Stimulated activated CD8-positive, alpha-beta memory T cell treated with anti-CD3 and anti-CD28 coated beads, Interleukin-4, amount 100 ng/mL, for 48 hours (primary cell): ENCODE measurements at regions not wholly inside any gene's neighbourhood (a gene's known extent, or its start where the extent isn't known, plus 50 kb on each side); places are given as distances from the start of the nearest gene placed in this dataset.
"Not testable (repeated sequence)": the region's sequence is repeated elsewhere in the genome, so short reads cannot be mapped to it uniquely, and the experiment has no call there.

ENCODE experiments used
- DNase-seq: peaks from one replicate; pipeline ENCODE4 v3.0.0-alpha.2; 2020

GRCh38 chr14:38000340-38000739, 207.4 kb upstream of the SSTR1 start:
- DNase-seq, result no peak

GRCh38 chr14:38001501-38001900, 206.2 kb upstream of the SSTR1 start:
- no peak for DNase-seq

- no peak for DNase-seq
These were observed 203.7 kb upstream of the SSTR1 start for GRCh38 chr14:38003746-38004609.

DNA sequence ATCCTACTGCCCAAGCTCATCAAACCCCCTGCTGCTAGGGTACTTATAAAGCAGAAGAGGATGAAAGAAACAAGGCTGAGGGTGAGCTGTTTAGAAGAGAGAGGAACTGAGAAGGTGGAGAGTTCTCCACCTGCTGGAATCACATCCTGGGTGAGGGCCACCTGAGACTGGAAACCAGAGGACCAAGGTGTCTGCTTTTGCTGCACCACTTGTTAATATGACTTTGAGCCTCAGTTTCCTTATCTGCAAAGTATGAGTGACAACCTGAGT, 203.2 kb upstream of the SSTR1 start:
- DNase-seq, result no peak

GRCh38 chr14:38011156-38011555, 196.5 kb upstream of the SSTR1 start:
- DNase-seq, result not testable (repeated sequence)

GRCh38 chr14:38012056-38012455, 195.6 kb upstream of the SSTR1 start:
- no peak for DNase-seq

DNA sequence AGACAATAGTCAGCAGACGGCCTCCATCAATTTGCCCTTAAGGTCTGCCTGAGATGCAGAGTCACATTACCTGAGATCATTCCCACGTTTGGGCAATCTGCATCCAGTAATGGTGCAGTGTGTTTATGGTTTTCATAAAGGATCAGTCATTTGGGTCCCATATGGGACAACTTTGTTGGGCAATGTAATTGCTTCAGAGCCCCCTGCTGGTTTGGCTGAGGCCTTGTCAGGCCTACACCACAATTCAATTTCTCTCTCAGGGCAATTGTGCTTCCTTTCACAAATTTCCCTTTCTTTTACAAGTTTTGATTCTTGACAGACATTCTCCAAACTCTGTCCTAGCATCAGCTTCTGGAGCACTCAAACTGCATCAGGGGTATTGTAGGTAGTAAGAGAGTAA, 191.2 kb upstream of the SSTR1 start:
- DNase-seq, result no peak

GRCh38 chr14:38021861-38022260, 185.8 kb upstream of the SSTR1 start:
- no peak for DNase-seq

- no peak for DNase-seq
These were observed 184.9 kb upstream of the SSTR1 start for GRCh38 chr14:38022775-38023174.

- DNase-seq, result no peak
These were observed 169.5 kb upstream of the SSTR1 start for GRCh38 chr14:38038171-38038570.

DNA sequence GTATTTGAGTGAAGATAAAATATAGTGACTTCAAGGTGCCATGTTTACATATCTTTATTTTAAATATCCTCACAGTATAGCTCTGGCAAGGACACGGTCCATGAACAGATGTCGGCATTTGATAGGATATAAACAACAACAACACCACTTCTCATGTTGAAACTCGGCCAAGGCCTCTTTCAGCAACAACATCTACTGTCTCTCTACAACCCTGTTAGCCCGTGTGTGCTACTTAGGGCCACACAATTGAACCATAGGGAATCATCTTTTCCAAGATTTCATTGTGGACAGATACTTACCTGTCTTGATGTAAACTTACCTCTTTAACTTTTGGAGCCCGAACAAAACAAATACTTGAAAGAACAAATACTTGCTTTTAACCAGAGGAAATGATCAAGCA, 168.7 kb upstream of the SSTR1 start:
- no peak for DNase-seq

DNA sequence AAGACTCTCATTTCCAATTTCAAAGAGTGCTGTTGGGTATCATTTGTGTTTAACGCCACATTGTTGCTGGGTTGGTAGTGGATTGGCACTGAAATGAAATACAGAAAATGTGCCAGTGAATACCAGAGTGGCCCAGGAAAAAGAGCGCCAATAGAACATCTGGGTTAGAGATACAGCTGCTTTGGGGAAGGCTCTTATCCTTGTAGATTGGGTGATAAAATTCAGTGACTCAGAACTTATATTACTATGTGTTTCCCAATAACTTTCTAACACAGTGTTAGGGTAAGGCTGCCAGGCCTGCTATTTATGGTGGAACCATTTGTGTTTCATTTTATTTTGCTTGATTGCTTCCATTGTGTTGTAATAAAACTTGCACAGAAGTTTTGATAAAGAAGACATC, 168.2 kb upstream of the SSTR1 start:
- no peak for DNase-seq

DNA sequence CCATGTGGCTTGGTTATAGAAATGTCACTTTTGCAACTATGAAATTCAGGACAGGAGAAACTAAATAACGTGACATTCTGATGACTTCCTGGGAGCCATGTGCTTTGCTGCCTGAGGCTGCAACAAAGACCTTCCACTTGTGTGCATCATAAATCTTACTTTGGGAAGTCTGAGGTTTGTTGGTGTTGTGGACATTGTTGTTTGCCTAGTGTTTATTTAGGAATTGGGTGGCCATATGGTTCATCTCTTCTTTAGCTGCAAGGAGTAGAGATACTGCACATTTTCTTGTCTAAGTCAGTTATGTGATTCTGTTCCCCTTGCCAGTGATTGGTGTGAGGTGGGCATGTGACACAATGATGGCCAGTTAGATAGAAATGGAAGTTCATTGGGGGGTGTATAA, 167.3 kb upstream of the SSTR1 start:
- DNase-seq, result no peak

GRCh38 chr14:38042322-38042721, 165.4 kb upstream of the SSTR1 start:
- no peak for DNase-seq

DNA sequence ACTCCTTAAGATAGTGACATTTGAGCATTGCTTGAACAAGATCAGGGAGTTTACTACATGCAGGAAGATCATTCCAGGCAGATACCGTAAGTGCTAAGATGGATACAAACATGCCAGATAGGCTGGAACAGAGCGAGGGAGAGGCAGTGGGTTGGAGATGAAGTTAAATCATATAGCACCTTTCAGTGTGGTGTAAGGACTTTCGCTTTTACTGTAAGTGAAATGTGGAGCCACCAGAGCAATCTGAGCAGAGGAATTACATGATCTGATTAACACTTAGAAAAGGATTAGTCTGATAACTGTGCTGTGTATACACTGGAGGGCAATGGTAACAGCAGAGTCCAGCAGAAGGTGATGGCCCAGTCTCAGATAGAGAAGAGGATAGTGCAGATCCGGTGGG, 163.0 kb upstream of the SSTR1 start:
- no peak for DNase-seq

DNA sequence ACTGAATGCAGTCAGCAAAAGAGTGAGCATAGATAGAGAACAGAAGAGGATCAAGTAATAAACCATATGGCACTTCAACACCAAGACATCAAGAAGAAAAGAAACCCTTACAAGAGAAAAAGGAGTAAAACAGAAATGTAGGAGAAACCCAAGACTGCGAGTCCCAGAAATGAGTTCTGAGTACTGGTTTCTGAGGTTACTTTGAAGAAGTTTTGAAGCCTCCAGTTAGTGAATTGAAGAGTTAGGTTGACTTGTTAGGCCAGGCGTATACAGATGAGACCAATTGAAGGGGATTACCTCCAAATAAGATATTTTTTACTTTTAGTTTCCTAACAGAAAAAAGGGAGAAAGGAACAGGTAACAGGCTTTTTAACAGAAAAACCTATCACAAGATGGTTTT, 162.2 kb upstream of the SSTR1 start:
- no peak for DNase-seq

GRCh38 chr14:38046160-38046559, 161.5 kb upstream of the SSTR1 start:
- DNase-seq, result no peak

DNA sequence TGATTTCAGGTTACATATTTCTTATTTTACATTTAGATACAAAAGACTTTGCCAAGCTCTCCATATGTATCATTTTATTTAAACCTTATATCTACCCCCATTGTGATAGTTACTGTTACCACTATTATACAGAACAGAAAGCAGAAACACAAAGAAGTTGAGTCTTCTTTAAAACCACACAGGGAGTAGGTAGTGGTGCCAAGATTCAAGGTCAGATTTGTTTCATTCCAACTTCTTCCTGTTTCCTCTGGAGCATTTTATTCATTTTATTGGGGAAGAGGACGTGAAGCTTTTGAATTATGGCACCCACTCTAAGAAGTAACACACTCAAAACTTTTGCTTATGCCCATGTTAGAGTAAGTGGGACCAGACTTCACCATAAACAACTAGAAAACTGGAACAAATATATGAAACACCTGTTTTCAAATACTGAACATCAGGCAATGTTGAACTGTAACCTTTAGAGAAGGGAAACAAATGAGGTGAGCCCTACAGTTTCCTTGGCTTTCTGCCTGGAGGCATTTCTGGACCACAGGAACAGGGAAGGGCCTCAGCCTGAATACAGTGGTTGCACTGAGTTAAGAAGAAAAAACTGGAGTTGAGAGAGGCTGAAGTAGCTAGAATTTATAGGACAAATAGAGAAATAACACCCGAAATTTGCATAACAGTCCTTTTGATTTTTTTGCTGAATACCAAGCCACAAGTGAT, 160.4 kb upstream of the SSTR1 start:
- DNase-seq, result no peak

DNA sequence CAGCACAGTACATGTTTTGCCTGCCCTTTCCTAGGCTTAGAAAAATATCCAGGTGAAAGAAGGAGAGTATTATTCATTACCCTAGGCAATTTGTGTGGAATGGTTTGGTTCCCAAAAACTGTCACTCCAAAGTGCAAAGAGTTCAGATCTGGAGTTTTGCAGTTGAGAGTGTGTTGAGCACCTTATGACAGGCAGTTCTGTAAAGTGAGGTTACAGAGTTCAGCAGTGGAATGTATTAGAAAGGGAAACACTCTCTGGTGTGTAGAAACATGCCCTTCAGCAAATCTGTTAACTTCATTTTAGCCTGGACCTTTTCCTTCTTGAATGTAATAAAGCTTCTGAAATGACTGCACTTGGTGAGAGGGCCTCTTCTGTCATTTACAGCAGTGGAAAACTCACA, 154.0 kb upstream of the SSTR1 start:
- no peak for DNase-seq

- DNase-seq, result no peak
These were observed 151.4 kb upstream of the SSTR1 start for GRCh38 chr14:38056270-38056669.

GRCh38 chr14:38062223-38062622, 145.5 kb upstream of the SSTR1 start:
- not testable (repeated sequence) for DNase-seq

- no peak for DNase-seq
These were observed 143.9 kb upstream of the SSTR1 start for GRCh38 chr14:38063711-38064320.

DNA sequence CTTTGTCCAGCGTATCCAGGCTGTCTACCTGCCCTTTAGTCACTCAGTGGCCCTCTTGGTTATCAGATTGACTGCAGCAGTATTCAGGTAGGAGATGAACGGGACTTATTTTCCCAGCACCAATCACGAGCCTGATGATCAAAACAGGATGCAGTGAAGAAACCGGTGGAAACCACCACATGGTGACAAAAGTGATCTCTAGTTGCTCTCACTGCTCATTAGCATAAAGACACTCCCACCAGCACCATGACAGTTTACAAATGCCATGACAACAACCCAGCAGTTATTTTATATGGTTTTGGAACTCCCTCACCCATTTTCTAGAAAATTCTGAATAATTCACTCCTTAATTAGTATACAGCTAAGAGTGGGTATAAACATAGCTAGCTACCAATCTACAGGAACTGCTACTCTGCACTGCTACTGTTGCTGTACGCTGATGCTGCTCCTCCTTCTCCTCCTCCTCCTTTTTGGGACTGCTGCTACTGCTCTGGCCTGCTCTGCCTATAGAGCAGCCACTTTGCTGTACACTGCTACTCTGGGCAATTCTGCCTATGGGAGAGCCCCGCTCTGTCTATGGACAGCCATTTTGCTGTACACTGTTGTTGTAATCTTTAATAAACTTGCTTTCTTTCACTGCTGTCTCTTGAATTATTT, 142.5 kb upstream of the SSTR1 start:
- peak; percentile 33 for DNase-seq
